Ascending aorta (tissue), 2 donors: ENCODE measurements at regions not wholly inside any gene's neighbourhood (a gene's known extent, or its start where the extent isn't known, plus 50 kb on each side); places are given as distances from the start of the nearest gene placed in this dataset.

Source experiments
- DNase-seq, 2 donors: peaks; one replicate each; pipeline ENCODE4 v3.0.0-alpha.2; 2019; ENCODE audit warnings: low spot score in 2 of 2
- H3K27ac ChIP-seq, 2 donors: fragments of 200-600 bp; sonication (generic); one replicate each; pipeline ENCODE4 v1.5.1; 2016 to 2017; ENCODE audit warnings: mild to moderate bottlenecking in 1 of 2
- H3K27me3 ChIP-seq: fragments of 200-600 bp; sonication (generic); one replicate; pipeline ENCODE4 v1.5.1; 2017
- H3K36me3 ChIP-seq, 2 donors: fragments of 200-600 bp; sonication (generic); one replicate each; pipeline ENCODE4 v1.5.1; 2016
- H3K4me1 ChIP-seq, 2 donors: fragments of 200-600 bp; sonication (generic); one replicate each; pipeline ENCODE4 v1.5.1; 2016 to 2017; ENCODE audit warnings: mild to moderate bottlenecking in 1 of 2
- H3K4me3 ChIP-seq, 2 donors: fragments of 200-600 bp; sonication (generic); one replicate each; pipeline ENCODE4 v1.5.1; 2016 to 2017; ENCODE audit warnings: mild to moderate bottlenecking in 1 of 2
- H3K9me3 ChIP-seq, 2 donors: fragments of 200-600 bp; sonication (generic); one replicate each; pipeline ENCODE4 v1.5.1; 2016
- intact Hi-C: fragments of 100-400 bp; cut with DNase I; formaldehyde crosslinking; loops from one replicate; pipeline ENCODE4 v1.15.1; 2023
- TF ChIP-seq, protein P1 (sequence below), 3 experiments: fragments of 200-600 bp in 2 of 3; fragments of 450-650 bp in 1 of 3; sonication (generic) in 2 of 3; IDR thresholded peaks; one replicate each; pipeline ENCODE4 v1.5.1; 2016 to 2019; ENCODE audit warnings: antibody characterized with exemption in 3 of 3, mild to moderate bottlenecking in 1 of 3, moderate library complexity in 1 of 3

DNA sequence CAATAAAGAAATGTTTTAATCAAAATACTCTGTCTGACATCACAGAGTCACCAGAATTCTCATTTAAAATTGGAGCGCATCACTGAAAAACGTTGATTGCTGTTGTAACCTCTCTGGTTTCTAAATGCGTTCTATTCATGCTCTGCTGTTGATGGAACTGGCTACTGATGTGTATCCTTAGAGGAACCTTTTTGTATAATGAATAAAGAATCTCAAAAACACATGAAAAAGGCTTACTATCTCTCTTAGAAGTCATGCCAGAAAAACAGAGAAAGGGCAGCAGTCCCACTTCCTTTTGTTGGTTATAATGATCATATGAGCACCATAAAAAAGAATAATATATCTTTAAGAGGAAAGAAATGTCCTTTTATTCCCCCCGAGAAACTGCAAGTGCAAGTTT, 615.5 kb downstream of the TLE1 start:
- no peak for DNase-seq
- Histone ChIP-seq H3K4me1 (no peaks in the 10 kb centered on the region), H3K4me3 (no peak overlapping the region), H3K36me3 (no peaks in the 10 kb centered on the region), H3K27me3 (no peaks in the 10 kb centered on the region), H3K9me3 (no peaks in the 10 kb centered on the region), H3K27ac (no peak overlapping the region)
- TF ChIP-seq, protein P1, sequence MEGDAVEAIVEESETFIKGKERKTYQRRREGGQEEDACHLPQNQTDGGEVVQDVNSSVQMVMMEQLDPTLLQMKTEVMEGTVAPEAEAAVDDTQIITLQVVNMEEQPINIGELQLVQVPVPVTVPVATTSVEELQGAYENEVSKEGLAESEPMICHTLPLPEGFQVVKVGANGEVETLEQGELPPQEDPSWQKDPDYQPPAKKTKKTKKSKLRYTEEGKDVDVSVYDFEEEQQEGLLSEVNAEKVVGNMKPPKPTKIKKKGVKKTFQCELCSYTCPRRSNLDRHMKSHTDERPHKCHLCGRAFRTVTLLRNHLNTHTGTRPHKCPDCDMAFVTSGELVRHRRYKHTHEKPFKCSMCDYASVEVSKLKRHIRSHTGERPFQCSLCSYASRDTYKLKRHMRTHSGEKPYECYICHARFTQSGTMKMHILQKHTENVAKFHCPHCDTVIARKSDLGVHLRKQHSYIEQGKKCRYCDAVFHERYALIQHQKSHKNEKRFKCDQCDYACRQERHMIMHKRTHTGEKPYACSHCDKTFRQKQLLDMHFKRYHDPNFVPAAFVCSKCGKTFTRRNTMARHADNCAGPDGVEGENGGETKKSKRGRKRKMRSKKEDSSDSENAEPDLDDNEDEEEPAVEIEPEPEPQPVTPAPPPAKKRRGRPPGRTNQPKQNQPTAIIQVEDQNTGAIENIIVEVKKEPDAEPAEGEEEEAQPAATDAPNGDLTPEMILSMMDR (IDR thresholded peaks at IDR 0.05) = no peak
- intact Hi-C loops = no loop called here

DNA sequence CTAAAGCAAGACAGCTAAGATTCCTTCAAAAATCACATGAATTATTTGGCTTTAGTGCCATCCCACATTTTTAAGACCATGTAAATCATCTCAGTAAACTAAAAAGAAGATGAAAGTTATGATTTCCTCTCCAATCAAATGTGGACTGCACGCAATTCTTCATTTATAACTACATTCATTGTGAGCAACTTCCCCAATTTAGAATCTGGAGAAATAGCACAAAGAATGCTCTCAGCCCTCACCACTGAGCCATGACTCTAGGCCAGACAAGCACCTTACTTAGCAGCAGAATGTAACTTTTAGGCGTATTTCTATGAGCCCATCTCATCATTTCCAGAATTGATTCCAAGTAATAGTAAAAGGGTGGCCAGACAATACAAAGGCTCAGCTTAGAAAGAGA, 616.6 kb downstream of the TLE1 start:
- Histone ChIP-seq H3K27ac (no peak overlapping the region), H3K36me3 (no peaks in the 10 kb centered on the region), H3K4me3 (no peak overlapping the region), H3K27me3 (no peaks in the 10 kb centered on the region), H3K9me3 (no peaks in the 10 kb centered on the region), H3K4me1 (no peaks in the 10 kb centered on the region)
- intact Hi-C loops = no loop called here
- DNase-seq = no peak
- TF ChIP-seq, protein P1 (IDR thresholded peaks at IDR 0.05) = no peak

DNA sequence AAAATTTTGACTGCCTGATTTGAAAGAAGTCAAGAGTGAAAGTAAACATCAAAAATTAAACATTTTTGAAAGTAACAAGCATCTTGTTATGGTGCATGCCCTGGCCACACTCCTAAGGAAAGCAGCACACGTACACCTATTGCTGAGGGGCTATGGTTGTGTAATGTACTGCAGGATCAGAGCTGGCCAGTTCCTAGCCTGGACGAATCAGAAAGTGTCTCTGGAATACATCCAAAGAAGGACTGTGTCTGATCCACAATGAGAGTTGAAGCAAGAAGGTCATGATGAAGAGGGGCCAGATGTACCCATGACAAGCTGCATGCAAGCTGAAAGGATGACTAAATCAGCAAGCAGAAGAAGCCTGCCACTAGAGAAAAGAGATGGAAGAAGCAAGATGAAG, 618.2 kb downstream of the TLE1 start:
- H3K27me3 ChIP-seq = no peaks in the 10 kb centered on the region
- TF ChIP-seq, protein P1 (IDR thresholded peaks at IDR 0.05) = no peak
- no peak overlapping the region for H3K4me3 ChIP-seq
- no peaks in the 10 kb centered on the region for H3K9me3 ChIP-seq
- no peak overlapping the region for H3K27ac ChIP-seq
- no peak for DNase-seq
- H3K4me1 ChIP-seq = no peaks in the 10 kb centered on the region
- no peaks in the 10 kb centered on the region for H3K36me3 ChIP-seq
- intact Hi-C loops = no loop called here

DNA sequence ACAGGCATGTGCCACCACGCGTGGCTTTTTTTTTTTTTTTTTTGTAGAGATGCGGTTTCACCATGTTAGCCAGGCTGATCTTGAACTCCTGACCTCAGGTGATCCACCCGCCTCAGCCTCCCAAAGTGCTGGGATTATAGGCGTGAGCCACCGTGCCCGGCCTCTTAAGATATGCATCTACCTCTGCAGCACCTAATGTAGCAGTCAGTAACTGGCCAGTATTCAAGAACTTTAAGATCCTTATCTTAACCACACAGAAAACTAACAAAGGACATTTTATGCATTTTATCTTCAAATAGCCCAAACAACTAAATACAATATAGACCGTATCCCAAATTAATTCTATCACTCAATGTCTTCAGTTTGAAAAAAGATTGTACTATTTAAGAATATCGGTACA, 618.7 kb downstream of the TLE1 start:
- Histone ChIP-seq H3K36me3 (no peaks in the 10 kb centered on the region), H3K27me3 (no peaks in the 10 kb centered on the region), H3K9me3 (no peaks in the 10 kb centered on the region), H3K4me3 (no peak overlapping the region), H3K27ac (no peak overlapping the region), H3K4me1 (no peaks in the 10 kb centered on the region)
- intact Hi-C loops = no loop called here
- no peak for DNase-seq
- TF ChIP-seq, protein P1 (IDR thresholded peaks at IDR 0.05) = no peak

DNA sequence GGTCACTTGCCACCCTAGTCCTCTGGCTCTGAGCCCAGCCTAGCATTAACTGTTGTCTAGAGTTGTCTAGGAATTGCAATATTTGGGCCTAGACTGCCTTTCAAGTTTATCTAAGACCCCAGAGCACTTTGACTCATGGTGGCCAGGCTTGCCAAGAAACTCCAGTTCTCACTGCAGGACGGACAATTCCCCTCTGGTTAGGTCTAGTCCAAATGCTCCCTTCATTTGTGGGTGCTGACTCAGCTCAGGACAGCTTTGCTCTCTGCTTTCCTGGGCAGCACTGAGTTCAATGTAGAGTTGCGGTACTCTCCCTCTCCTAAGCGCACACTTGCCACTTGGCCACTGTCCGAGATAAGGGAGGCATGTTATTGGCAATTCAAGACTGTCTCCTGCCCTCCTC, 619.4 kb downstream of the TLE1 start:
- H3K4me1 ChIP-seq = no peaks in the 10 kb centered on the region
- no peaks in the 10 kb centered on the region for H3K27me3 ChIP-seq
- H3K4me3 ChIP-seq = no peak overlapping the region
- no peak for DNase-seq
- no peaks in the 10 kb centered on the region for H3K9me3 ChIP-seq
- H3K27ac ChIP-seq = no peak overlapping the region
- TF ChIP-seq, protein P1 (IDR thresholded peaks at IDR 0.05) = no peak
- intact Hi-C loops = no loop called here
- H3K36me3 ChIP-seq = no peaks in the 10 kb centered on the region
